ENCODE measurements at regions not wholly inside any gene's neighbourhood (a gene's known extent, or its start where the extent isn't known, plus 50 kb on each side); places are given as distances from the start of the nearest gene placed in this dataset.

GRCh38 chr1:213443415-213443814 lies 392.4 kb downstream of the RPS6KC1 start:
- H3K4me1 Mint-ChIP-seq (ENCODE audit: low read depth): no peaks in the 10 kb centered on the region
- no peak overlapping the region for H3K27ac Mint-ChIP-seq
- no peaks in the 10 kb centered on the region for H3K27me3 ChIP-seq (ENCODE audit: control insufficient read depth in 1 of 2, insufficient read depth in 2 of 2, low read length in 2 of 2)
- intact Hi-C loops (cut with DNase I, micrococcal nuclease): no loop called here
- H3K27ac ChIP-seq (ENCODE audit: low read depth in 1 of 2, low read length in 2 of 2): no peak overlapping the region
- H3K4me1 ChIP-seq (ENCODE audit: insufficient read depth, low read length): no peaks in the 10 kb centered on the region
- no peak for TF ChIP-seq CTCF (IDR thresholded peaks at IDR 0.05)
- no peaks in the 10 kb centered on the region for H3K9me3 ChIP-seq (ENCODE audit: control insufficient read depth in 1 of 2, insufficient read depth in 1 of 2, low read length in 2 of 2)
- no peak overlapping the region for H3K4me3 ChIP-seq (ENCODE audit: low read length)
- ATAC-seq (ENCODE audit: poor library complexity) (no peak), DNase-seq (no peak)
- peaks cover 29% of the 10 kb centered on the region for H3K27me3 Mint-ChIP-seq
- H3K36me3 ChIP-seq (ENCODE audit: insufficient read depth, low read length): no peaks in the 10 kb centered on the region
- no peaks in the 10 kb centered on the region for H3K9me3 Mint-ChIP-seq
- no peaks in the 10 kb centered on the region for H3K36me3 Mint-ChIP-seq (ENCODE audit: low read depth)
- POLR2A ChIA-PET: no interaction called here
- CTCF ChIA-PET: no interaction called here
- H3K4me3 Mint-ChIP-seq: no peak overlapping the region

DNA sequence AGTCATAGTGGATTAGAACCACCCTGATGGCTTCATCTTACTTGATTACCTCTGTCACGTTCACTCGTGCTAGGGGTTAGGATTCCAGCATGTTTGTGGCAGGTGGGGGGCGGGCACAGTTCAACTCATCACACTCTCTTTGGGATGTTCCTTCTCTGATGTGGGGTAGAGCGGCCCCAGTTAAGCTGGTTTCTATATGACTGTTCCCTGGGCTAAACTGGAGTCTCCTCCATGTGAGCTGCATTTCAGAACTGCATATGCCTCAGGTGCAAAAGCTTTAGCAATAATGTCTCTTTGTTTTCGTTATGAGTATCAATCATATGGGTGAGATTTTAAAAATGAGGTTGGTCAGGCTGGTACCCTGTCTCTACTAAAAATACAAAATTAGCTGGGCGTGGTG lies 393.2 kb downstream of the RPS6KC1 start:
- DNase-seq: no peak
- TF ChIP-seq CTCF (IDR thresholded peaks at IDR 0.05): no peak
- Histone ChIP-seq H3K27ac (ENCODE audit: low read depth in 1 of 2, low read length in 2 of 2) (no peak overlapping the region), H3K9me3 (ENCODE audit: control insufficient read depth in 1 of 2, insufficient read depth in 1 of 2, low read length in 2 of 2) (no peaks in the 10 kb centered on the region), H3K36me3 (ENCODE audit: insufficient read depth, low read length) (no peaks in the 10 kb centered on the region), H3K27me3 (ENCODE audit: control insufficient read depth in 1 of 2, insufficient read depth in 2 of 2, low read length in 2 of 2) (no peaks in the 10 kb centered on the region), H3K4me1 (ENCODE audit: insufficient read depth, low read length) (no peaks in the 10 kb centered on the region), H3K4me3 (ENCODE audit: low read length) (no peak overlapping the region)
- Mint-ChIP-seq H3K4me1 (ENCODE audit: low read depth) (no peaks in the 10 kb centered on the region), H3K27me3 (peaks cover 26% of the 10 kb centered on the region), H3K27ac (no peak overlapping the region), H3K36me3 (ENCODE audit: low read depth) (no peaks in the 10 kb centered on the region), H3K4me3 (no peak overlapping the region), H3K9me3 (no peaks in the 10 kb centered on the region)
- intact Hi-C loops (cut with DNase I, micrococcal nuclease): no loop called here
- POLR2A ChIA-PET: no interaction called here
- CTCF ChIA-PET: no interaction called here
- ATAC-seq (ENCODE audit: poor library complexity): no peak

GRCh38 chr1:213446496-213446895 lies 395.5 kb downstream of the RPS6KC1 start:
- Histone ChIP-seq H3K4me1 (ENCODE audit: insufficient read depth, low read length) (no peaks in the 10 kb centered on the region), H3K4me3 (ENCODE audit: low read length) (no peak overlapping the region), H3K27ac (ENCODE audit: low read depth in 1 of 2, low read length in 2 of 2) (no peak overlapping the region), H3K36me3 (ENCODE audit: insufficient read depth, low read length) (no peaks in the 10 kb centered on the region), H3K27me3 (ENCODE audit: control insufficient read depth in 1 of 2, insufficient read depth in 2 of 2, low read length in 2 of 2) (no peaks in the 10 kb centered on the region), H3K9me3 (ENCODE audit: control insufficient read depth in 1 of 2, insufficient read depth in 1 of 2, low read length in 2 of 2) (no peaks in the 10 kb centered on the region)
- H3K4me3 Mint-ChIP-seq: no peak overlapping the region
- DNase-seq: no peak
- intact Hi-C loops (cut with DNase I, micrococcal nuclease): no loop called here
- ATAC-seq (ENCODE audit: poor library complexity): no peak
- no peaks in the 10 kb centered on the region for H3K4me1 Mint-ChIP-seq (ENCODE audit: low read depth)
- H3K27ac Mint-ChIP-seq: no peak overlapping the region
- ChIA-PET POLR2A (no interaction called here), CTCF (no interaction called here)
- H3K9me3 Mint-ChIP-seq: no peaks in the 10 kb centered on the region
- no peaks in the 10 kb centered on the region for H3K36me3 Mint-ChIP-seq (ENCODE audit: low read depth)
- no peak for TF ChIP-seq CTCF (IDR thresholded peaks at IDR 0.05)
- H3K27me3 Mint-ChIP-seq: peaks cover 11% of the 10 kb centered on the region

Measured in CD4-positive, alpha-beta T cell (primary cell).